Activated naive CD4-positive, alpha-beta T cell treated with Interleukin-2 at 50 U/mL for 16 hours (primary cell): ENCODE measurements at regions not wholly inside any gene's neighbourhood (a gene's known extent, or its start where the extent isn't known, plus 50 kb on each side); places are given as distances from the start of the nearest gene placed in this dataset.

Source experiments
- DNase-seq: peaks from one replicate; pipeline ENCODE4 v3.0.0-alpha.2; 2020

DNA sequence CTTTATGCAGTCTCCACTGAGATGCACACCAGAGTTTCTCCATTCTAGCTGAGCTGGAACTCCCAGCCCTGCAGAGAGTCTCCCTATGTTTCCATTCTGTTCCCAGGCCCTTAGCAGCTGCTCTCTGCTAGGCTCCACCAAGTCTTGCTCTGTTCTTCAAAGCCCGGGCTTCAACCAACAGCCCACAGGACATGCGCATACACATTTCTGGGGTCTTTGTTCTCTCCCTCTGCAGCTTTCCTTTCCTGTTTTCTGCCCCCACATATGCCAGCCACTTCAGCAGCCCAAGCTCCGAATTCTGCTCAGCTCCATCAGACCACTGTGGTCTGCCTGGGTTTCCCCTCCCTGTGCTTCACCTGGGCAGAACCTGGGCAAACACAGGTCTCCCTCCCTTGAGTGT lies 205.9 kb downstream of the CBLN1 start:
- no peak for DNase-seq

DNA sequence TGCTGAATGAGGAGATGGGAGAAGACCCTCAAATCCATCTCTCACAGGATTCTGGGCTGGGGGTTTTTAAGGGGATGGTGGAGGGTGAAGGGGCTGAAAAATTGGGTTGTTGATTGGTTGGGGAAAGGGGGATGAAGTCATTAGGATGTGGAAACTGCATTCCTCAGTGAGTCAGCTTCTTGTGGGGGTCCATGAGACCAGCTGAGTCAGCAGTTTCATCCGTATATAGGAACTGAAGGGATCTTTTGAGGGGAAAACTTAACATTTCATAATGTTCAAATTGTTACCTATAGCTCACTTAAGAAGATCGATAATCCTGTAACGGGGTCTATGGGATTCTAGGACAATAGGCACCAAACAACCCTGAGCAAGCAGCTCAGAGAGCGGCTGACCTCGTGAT lies 213.4 kb downstream of the CBLN1 start:
- no peak for DNase-seq

DNA sequence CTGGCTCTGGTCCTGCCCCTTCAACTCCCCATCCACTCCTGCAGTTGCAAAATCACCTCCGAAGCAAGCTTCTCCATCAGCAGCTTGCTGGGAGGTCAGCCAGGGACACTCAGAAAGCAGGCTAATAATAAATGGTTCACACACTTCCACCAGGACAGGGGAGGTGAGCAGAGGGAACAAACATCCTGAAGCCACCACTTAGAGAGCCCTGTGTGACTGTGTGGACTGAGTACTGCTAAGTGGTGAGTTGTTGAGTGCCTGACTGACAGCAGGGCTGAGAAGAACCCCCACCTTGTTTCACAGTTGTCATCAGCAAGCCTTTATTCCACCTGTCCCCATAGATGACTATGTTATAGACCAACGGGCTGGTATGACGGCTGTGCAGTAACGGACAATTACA lies 213.9 kb downstream of the CBLN1 start:
- DNase-seq = no peak

DNA sequence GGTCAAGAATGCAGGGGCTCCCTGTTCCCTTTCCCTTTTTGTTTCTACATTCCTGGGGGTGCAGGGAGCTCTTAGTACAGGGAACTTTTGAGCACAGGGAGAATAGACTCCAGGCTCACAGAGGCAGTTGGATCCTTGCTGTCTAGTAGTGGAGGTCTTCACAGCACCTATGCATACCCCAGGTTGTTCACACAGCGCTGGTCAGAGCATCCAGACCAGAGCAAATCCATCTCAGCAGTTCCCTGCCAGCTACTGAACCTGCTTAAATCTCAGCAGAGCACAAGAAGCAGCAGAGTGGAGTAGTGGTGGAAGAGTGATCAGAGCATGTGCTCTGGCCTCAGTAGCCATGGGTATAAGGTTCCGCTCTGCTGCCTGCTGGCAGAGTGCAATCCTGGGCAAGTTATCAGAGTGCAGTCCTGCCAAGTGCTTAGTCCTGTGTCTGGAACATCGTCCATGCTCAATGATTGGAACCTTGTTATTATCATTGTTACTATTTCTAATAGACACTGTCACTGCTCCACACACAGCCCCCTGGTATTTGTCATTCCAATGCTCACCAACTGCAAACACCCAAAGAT lies 220.4 kb downstream of the CBLN1 start:
- no peak for DNase-seq

DNA sequence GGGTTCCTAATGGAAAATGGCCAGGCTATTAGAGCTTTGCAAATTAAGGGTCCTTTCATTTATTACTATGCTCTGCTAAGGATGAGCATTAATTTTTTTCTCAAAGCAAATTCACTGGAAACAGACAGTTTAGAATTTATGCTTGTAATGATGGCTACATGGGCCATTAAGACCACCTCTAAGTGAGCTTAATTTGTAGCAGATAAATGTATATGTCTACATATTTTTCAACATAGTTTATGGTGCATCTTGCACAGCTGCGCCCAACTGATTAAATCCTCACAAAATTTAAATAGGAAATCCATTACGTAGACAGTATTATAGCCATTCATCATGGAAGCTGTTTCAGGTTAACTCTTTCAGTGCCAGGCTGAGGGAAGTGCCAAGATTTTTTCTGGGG lies 220.9 kb downstream of the CBLN1 start:
- DNase-seq = no peak

DNA sequence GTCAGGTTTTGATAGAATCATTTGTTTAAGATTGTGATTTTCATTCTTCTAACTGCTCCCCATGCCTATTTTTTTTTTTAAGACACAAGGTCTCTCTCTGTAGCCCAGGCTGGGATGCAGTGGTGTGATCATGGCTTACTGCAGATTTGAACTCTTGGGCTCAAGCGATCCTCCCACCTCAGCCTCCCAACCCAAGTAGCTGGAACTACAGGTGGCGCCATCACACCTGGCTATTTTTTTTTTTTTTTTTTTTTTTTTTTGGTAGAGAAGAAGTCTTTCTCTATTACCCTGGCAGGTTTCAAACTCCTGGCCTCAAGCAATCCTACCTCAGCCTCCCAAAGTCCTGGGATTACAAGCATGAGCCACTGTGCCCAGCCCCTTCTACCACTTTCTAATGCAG lies 223.3 kb downstream of the CBLN1 start:
- DNase-seq = no peak

DNA sequence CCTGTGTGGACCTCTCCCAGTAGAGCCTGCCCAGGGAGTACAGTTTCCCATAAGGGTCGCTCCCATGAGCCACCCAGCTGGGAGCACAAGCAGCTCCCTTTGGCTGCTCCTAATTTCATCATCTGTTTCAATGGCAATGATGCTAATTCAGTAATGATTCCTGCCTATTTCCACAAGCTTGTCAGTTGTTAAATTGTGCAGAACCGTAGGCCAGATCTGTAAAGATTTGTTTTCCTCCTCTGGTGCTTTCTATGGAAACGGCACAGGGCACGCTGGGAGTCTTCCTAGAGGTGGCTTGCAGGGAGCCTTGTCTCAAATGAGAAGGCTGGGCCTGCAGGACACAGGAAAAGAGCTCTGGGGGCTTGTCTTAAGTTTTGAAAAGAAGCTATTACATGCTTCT lies 223.7 kb downstream of the CBLN1 start:
- no peak for DNase-seq

DNA sequence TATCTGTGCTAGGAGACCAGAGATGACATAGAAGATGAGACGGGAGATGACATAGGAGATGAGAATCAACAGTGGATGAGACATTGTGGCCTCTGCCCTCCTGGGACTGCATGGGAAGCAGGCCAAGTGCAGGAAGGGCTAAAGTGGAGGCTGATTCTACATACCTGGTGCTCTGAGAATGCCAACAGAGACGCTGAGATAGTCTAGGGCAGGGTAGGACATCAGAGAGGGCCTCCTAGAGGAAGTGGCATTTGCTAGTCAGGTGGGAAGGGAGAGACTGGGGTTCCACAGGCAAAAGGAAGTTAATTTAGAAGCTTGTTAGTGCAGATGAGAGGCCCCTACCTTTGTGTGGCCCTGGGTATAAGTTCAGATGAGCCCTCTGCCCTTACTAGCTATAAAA lies 224.2 kb downstream of the CBLN1 start:
- no peak for DNase-seq

DNA sequence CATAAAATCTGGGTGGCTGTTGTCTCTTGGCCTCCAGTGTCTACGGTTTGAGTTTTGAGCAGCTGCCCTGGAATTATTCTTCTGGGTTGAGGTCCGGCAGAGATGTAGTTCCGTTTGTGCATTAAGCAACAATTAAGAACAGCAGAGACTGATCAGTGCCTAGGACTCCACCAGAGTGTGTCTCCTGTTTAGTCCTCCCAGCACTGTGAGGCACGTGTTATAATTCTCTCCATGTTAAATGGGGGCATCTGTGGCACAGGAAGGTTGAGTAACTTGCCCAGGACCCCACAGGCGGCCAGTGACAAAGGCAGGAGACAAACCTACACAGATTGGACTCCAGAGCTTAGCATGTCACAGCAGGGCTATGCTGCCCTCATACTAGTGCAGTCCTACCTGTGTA lies 225.1 kb downstream of the CBLN1 start:
- DNase-seq = no peak

DNA sequence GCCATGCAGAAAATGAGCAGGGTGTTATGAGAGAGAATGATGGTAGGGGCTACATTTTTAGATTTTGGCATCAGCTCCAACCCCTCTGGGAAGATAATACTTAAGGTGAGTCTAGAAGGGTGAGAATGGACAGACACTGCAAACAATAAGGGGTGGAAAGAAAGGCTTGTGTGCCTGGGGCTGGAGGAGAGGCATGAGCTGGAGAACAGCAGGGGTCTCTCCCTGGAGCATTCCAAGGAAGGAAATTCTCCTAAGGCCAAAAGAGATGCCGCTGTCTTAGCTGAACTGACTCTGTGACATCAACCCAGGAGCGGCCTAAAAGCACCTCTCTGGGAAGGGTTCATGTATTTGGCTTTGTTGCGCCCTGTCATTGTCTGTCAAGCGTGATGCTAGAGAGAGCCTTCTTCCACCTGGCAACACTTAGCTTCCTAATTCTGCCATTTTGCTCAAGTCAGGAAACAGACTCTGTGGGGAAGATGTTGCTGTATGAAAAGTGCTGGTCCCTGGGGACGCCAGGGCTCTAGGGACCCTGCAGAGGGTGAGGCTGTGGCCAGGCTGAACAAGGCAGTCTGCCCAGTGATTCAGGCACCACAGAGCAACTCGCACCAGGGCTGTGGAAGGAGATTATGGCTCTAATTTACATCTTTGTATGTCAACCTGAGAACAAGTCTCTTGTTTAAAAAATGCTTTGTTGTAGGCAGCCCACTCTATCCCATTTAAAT lies 225.7 kb downstream of the CBLN1 start:
- no peak for DNase-seq

DNA sequence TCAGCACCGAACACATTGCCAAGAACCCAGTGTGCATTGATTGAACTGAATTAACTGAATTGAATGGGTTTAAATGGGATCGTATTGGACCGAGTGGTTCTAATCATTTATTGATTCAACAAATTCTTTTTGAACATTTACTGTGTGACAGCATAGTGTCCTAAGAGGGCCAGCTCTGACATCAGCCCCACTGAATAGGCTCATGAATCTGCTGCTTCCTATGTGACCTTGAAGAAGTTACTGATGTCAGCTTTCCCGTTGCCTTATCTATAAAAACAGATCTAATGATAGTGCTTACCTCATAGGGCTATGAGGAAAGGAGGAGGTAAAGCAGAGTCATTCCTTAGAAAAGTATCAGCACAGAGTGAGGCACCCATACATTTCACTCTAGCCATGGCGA lies 226.3 kb downstream of the CBLN1 start:
- DNase-seq = no peak

DNA sequence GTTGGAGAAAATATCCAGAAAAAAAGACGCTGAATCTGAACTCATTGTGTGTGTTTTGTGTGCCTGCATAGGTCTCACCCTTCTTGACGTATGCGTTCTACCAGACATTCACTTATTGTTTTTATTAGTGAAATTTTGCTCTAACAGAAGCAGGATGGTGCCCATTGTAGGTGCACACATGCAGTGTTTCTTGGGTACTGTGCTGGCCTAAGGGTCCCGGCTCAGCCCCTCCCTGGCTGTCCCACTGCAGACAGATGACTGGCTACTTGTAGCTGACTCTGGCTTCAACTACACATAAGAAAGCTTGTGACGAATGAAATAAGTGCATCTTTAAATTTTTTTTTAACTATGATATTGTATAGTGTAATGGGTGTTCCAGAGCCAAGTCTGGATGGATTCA lies 227.0 kb downstream of the CBLN1 start:
- no peak for DNase-seq

DNA sequence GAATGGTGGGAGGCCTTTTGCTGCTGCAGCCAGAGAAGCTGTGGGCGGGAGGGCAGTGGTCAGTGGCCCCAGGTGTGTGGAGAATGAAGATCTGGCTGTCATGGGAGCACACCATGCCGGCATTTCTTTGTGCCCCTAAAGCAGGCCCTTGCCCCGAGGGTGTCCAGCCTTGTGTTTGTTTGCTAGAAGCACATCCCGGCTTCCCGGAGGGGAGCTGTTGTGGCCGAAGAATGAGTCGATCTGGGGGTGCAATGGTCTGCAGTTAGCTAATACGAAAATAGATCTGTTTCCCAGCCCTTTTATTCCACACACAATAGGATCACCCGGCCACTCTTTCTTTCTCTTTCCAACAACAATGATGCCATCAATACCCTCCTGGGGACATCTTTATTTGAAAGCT lies 228.8 kb downstream of the CBLN1 start:
- no peak for DNase-seq

DNA sequence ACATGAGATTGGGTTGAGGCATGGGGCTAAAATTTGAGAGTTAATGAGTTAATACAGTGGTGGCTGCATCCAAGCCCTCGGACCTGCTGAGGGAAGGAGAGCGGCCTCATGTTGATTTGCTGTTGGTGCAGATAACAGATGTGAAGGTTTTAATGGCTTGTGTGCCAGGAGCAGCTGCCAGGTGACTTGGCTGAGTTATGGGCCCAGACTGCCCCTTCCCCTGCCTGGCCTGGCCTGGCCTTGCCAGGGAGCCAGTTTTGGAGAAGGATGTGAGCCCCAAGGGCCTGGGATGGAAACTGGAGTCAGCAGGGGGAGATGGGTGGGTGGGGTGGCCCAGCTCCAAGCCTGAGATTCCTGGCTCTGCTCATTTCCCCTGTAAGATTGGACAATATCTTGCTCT lies 230.1 kb downstream of the CBLN1 start:
- DNase-seq = no peak

DNA sequence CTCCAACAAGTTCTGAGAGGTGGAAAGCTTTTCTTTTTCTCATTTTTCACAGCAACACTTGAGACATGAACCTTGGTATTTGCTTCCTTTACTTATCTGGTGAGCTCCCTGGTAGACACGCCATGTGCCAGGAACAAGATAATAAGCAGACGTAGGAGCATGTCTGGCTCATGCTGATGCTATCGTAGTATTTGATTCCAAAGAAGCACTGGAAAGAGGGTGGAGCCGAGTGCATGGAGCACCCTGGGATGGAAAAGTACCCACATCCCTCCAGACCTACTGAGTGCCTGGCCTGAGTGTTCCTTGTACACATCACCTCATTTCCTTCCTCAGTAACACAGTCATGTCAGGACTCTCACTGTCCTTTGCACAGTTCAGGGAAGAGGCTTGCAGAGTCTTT lies 231.0 kb downstream of the CBLN1 start:
- no peak for DNase-seq

DNA sequence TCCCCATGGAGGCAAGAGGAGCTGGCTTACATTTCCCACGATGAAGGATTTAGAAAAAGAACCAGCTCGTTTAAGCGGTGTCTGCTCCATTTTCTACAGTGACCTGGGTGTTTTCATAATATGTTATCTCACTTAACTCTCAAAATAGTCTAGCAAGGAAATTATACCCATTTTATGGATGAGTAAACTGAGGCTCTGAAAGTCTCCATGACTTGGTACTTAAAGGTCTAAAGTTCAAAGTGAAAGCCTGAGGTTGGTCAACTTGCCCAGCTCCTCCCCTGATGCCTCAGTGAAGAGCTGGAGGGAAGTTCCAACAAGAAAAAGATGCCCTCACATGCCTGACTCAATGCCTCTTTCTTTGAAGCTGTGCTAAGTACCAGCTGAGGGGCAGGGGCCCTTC lies 232.0 kb downstream of the CBLN1 start:
- no peak for DNase-seq

DNA sequence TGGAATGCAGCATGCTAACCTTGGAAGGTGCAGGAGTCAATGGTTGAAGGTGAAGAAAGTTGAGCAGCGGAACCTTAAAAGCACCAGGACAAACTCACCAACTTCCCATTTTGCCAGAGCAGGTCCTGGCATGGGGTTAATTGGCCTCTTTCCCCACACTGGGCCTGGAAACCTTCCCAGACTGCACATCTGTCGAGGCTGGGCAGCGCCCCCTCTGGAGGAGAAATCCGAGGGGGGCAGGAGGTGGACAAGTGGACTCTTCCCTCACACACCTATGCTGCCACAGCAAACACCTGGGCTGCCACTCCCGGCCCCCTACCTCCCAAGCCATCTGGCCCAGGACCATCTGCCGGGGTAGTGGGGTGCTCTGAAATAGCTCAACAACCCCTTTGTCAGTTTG lies 232.4 kb downstream of the CBLN1 start:
- no peak for DNase-seq

DNA sequence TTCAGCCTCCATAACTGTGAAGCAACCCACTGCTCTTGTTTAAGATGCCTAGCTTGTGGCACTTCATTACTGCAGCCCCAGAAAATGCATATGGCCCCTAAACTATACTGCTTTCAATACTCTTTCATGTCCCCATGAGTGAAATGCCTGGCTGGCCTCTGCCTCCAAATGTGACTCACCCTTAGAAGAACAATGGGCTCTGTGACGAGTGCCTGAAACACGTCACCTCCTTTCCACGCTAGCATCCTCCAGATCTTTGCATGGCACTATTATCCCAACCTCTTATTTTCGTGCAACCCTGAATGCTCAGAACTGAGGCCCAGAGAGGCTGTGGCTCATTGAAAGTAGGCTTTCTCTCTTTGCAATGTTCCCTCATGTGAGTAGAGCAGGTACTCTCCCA lies 233.1 kb downstream of the CBLN1 start:
- no peak for DNase-seq

DNA sequence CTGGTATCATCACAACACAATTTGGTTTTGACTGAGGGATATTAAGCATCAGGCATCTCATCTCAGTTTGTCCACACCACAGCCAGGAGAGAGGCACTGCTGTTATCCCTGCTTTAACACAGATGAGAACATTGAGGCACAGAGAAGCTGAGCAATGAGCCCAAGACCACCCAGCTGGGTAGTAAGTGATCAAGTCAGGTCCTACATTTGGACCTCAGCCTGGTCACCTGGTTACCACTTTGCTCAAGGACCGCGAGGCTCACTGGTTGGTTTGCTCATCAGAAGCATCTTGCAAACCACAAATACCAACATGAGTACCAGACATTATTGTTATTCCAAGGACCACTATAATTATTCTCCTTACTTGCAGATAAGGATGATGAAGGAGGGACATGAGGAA lies 245.5 kb downstream of the CBLN1 start:
- DNase-seq = no peak

DNA sequence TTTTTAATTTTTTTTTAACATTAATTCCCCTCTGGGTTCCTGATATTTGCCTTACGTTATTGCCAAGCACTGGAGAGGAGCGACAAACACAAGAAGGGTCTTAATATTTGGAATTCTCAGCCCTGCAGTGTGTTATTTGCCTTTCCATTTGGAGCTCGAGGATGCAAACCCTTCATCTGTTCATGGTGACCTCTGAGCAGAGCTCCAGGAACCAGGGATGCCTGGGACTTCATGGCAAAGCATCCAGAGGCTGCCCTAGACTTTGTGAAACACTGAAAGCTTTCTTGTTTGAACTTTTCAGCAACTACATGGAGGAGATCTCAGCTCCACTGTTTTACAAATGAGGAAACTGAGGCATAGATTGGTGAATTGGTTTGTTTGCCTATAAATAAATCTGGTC lies 254.2 kb downstream of the CBLN1 start:
- DNase-seq = no peak

DNA sequence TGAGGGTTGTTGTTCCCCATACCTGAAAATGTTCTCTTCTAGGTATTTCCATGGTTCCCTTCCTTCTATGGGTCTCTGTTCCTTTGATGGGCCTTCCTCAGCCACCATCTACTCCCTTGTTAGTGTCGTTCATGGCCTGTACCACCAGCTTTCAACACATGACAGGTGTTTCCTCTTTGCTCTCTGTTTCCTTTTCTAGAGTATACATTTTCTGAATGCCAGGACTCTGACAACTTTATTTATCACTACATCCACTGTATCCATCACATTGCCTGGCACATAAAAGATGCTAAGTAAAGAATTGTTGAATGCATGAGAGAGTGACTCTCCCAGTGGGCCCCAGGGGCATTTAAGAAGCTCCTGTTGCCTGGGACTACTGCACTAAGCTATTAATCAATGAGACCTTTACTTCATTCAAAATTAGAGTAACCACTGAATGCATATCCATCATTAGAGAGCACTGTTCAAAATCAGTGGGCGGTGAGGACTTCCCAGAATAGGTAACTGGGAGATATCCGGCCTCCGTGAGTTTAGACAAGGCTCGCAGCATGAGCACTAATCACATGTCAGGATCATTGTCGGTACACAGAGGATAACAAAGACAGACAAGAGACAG lies 255.0 kb downstream of the CBLN1 start:
- DNase-seq = no peak

DNA sequence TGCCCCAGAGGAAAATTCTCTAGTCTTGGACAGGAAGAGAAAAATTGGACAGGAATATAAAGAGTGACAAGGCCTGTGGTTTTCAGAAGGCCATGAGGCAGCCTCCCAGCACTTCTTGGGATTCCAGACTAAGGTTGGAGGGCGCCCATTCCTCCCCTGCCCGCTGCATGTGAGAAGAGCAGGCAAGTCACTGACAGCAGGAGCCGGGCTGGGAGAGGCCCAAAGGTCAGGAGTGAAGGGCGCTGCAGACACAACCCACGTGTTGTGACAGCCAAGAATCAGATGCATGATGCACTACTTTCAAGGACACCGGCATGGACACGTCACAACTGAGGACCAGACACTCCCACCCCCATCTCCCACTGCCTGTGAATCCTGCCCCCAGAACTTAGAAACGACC lies 256.7 kb downstream of the CBLN1 start:
- no peak for DNase-seq

DNA sequence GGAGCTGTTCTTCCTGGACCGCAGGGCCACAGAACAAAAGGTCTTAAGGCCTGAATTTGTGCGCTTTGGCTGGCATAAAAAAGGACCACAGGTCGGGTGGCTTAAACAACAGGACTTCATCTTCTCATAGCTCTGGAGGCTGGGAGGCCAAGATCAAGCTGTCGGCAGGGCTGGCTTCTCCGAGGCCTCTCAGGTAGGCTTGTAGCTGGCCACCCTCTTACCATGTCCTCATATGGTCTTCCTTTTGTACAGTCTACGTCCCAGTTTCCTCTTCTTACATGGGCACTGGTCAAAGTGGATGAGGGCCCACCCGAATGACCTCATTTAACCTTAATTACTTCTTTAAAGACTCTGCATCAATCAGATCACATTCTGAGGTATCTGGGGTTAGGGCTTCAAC lies 257.6 kb downstream of the CBLN1 start:
- DNase-seq = no peak

DNA sequence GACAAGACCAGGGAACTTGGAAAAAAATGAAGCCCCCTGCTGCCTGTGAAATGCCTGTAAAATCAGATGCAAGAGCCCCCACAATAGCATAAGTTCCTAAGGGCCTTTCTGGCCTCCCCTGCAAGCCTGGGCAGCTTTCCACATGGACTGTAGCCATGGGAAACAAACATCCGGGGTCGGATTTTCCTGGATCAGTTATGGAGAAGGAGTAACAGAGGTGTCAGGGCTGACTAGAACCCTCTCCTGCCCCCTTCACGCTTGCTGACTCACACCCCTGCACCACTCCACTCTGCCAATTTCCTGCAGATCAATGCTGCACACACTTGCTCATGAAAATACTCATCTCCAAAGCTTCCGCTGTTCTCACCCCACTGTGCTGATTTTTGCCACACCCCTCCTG lies 258.6 kb downstream of the CBLN1 start:
- DNase-seq = no peak
